ENCODE measurements at regions not wholly inside any gene's neighbourhood (a gene's known extent, or its start where the extent isn't known, plus 50 kb on each side); places are given as distances from the start of the nearest gene placed in this dataset.
A peak's percentile ranks its signal among the peaks of the same experiment; 100 is the strongest.

DNA sequence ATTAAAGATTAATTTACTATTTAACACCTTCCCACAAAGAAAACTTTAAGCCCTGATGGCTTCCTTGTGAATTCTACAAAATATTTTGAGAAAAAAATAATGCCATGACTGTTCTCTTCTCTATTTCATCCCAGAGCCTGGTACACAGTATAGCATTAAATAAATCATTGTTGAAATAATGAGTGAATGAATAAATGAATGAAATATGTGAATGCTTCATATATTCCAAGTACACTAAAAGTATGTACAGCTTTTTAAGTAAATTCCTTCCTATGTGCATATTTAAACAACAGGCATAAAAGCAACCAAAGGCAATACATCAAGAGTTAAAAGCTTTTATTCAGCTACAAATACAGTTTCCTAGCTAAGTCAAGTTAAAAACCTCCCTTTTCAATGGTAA, 144.9 kb upstream of the CCDC196 start:
- Mint-ChIP-seq H3K36me3 (no peaks in the 10 kb centered on the region), H3K27me3 (peaks cover 4% of the 10 kb centered on the region), H3K4me1 (no peaks in the 10 kb centered on the region), H3K9me3 (peaks cover 0 to 3% (median 0%) of the 10 kb centered on the region in 7 donors), H3K27ac (no peak overlapping the region), H3K4me3 (no peak overlapping the region)
- Histone ChIP-seq H3K9me3 (ENCODE audit: control insufficient read depth in 2 of 2, low read length in 2 of 2) (peaks cover 0 to 1% of the 10 kb centered on the region in 2 experiments), H3K36me3 (ENCODE audit: control insufficient read depth, insufficient read depth, low read length) (no peaks in the 10 kb centered on the region), H3K27me3 (ENCODE audit: control insufficient read depth, insufficient read depth, low read length) (no peaks in the 10 kb centered on the region), H3K27ac (ENCODE audit: insufficient read depth, low read length, poor library complexity, severe bottlenecking) (no peak overlapping the region), H3K4me3 (ENCODE audit: low read depth, low read length) (no peak overlapping the region), H3K4me1 (ENCODE audit: control insufficient read depth, insufficient read depth, low read length, poor library complexity, severe bottlenecking) (no peaks in the 10 kb centered on the region)
- no peak for DNase-seq
- no peak for ATAC-seq (ENCODE audit: low read depth in 2 of 2)

DNA sequence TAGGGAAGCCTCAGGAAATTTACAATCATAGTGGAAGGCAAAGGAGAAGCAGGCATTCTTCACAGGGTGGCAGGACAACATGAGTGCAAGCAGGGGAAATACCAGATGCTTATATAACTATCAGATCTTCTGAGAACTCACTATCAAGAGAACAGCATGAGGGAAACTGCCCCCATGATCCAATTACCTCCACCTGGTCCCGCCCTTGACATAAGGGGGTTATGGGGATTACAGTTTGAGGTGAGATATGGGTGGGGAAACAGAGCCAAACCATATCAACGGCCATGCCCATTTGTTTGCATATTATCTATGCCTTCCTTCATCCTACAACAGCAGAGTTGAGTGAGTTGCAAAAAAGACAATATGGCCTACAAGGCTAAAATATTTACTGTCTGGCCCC, 140.2 kb upstream of the CCDC196 start:
- peaks cover 4% of the 10 kb centered on the region for H3K27me3 Mint-ChIP-seq
- ATAC-seq (ENCODE audit: low read depth in 2 of 2) (no peak), DNase-seq (no peak)
- Histone ChIP-seq H3K27me3 (ENCODE audit: control insufficient read depth, insufficient read depth, low read length) (no peaks in the 10 kb centered on the region), H3K4me3 (ENCODE audit: low read depth, low read length) (no peak overlapping the region), H3K9me3 (ENCODE audit: control insufficient read depth in 2 of 2, low read length in 2 of 2) (peaks cover 0 to 8% of the 10 kb centered on the region in 2 experiments), H3K36me3 (ENCODE audit: control insufficient read depth, insufficient read depth, low read length) (no peaks in the 10 kb centered on the region), H3K4me1 (ENCODE audit: control insufficient read depth, insufficient read depth, low read length, poor library complexity, severe bottlenecking) (no peaks in the 10 kb centered on the region), H3K27ac (ENCODE audit: insufficient read depth, low read length, poor library complexity, severe bottlenecking) (no peak overlapping the region)
- H3K36me3 Mint-ChIP-seq: peaks cover 8% of the 10 kb centered on the region
- H3K27ac Mint-ChIP-seq: no peak overlapping the region
- no peaks in the 10 kb centered on the region for H3K4me1 Mint-ChIP-seq
- H3K4me3 Mint-ChIP-seq: no peak overlapping the region
- peaks cover 0 to 20% (median 9%) of the 10 kb centered on the region in 7 donors for H3K9me3 Mint-ChIP-seq

- Mint-ChIP-seq H3K9me3 (peaks cover 0 to 25% (median 9%) of the 10 kb centered on the region in 7 donors), H3K4me3 (no peak overlapping the region), H3K36me3 (peaks cover 17% of the 10 kb centered on the region), H3K4me1 (no peaks in the 10 kb centered on the region), H3K27me3 (peaks cover 4% of the 10 kb centered on the region), H3K27ac (no peak overlapping the region)
- Histone ChIP-seq H3K9me3 (ENCODE audit: control insufficient read depth in 2 of 2, low read length in 2 of 2) (peaks cover 2 to 8% of the 10 kb centered on the region in 2 experiments), H3K27ac (ENCODE audit: insufficient read depth, low read length, poor library complexity, severe bottlenecking) (no peak overlapping the region), H3K36me3 (ENCODE audit: control insufficient read depth, insufficient read depth, low read length) (no peaks in the 10 kb centered on the region), H3K27me3 (ENCODE audit: control insufficient read depth, insufficient read depth, low read length) (no peaks in the 10 kb centered on the region), H3K4me1 (ENCODE audit: control insufficient read depth, insufficient read depth, low read length, poor library complexity, severe bottlenecking) (no peaks in the 10 kb centered on the region), H3K4me3 (ENCODE audit: low read depth, low read length) (no peak overlapping the region)
- DNase-seq (no peak), ATAC-seq (ENCODE audit: low read depth in 2 of 2) (no peak)
Observed at GRCh38 chr14:66351310-66351709, 134.9 kb upstream of the CCDC196 start.

- DNase-seq: peak; percentile 7 to 71 (median 47)
- Mint-ChIP-seq H3K9me3 (no peaks in the 10 kb centered on the region), H3K4me3 (no peak overlapping the region), H3K4me1 (no peaks in the 10 kb centered on the region), H3K27ac (no peak overlapping the region), H3K27me3 (peaks cover 8% of the 10 kb centered on the region), H3K36me3 (no peaks in the 10 kb centered on the region)
- H3K4me1 ChIP-seq (ENCODE audit: control insufficient read depth, insufficient read depth, low read length, poor library complexity, severe bottlenecking): no peaks in the 10 kb centered on the region
- no peak overlapping the region for H3K4me3 ChIP-seq (ENCODE audit: low read depth, low read length)
- no peaks in the 10 kb centered on the region for H3K9me3 ChIP-seq (ENCODE audit: control insufficient read depth in 2 of 2, low read length in 2 of 2)
- ATAC-seq (ENCODE audit: low read depth in 2 of 2): peak in 1 of 2 donors; percentile 24
- H3K36me3 ChIP-seq (ENCODE audit: control insufficient read depth, insufficient read depth, low read length): no peaks in the 10 kb centered on the region
- no peaks in the 10 kb centered on the region for H3K27me3 ChIP-seq (ENCODE audit: control insufficient read depth, insufficient read depth, low read length)
- H3K27ac ChIP-seq (ENCODE audit: insufficient read depth, low read length, poor library complexity, severe bottlenecking): no peak overlapping the region
Observed at GRCh38 chr14:66359500-66359899, 126.7 kb upstream of the CCDC196 start.

GRCh38 chr14:66360366-66360926, 125.7 kb upstream of the CCDC196 start:
- Mint-ChIP-seq H3K4me1 (no peaks in the 10 kb centered on the region), H3K9me3 (no peaks in the 10 kb centered on the region), H3K36me3 (no peaks in the 10 kb centered on the region), H3K27me3 (peaks cover 8% of the 10 kb centered on the region), H3K27ac (peak overlapping the region in 1 of 3 donors; percentile 18), H3K4me3 (no peak overlapping the region)
- H3K27me3 ChIP-seq (ENCODE audit: control insufficient read depth, insufficient read depth, low read length): no peaks in the 10 kb centered on the region
- H3K36me3 ChIP-seq (ENCODE audit: control insufficient read depth, insufficient read depth, low read length): no peaks in the 10 kb centered on the region
- H3K4me1 ChIP-seq (ENCODE audit: control insufficient read depth, insufficient read depth, low read length, poor library complexity, severe bottlenecking): no peaks in the 10 kb centered on the region
- no peaks in the 10 kb centered on the region for H3K9me3 ChIP-seq (ENCODE audit: control insufficient read depth in 2 of 2, low read length in 2 of 2)
- no peak for ATAC-seq (ENCODE audit: low read depth in 2 of 2)
- DNase-seq: no peak
- no peak overlapping the region for H3K27ac ChIP-seq (ENCODE audit: insufficient read depth, low read length, poor library complexity, severe bottlenecking)
- H3K4me3 ChIP-seq (ENCODE audit: low read depth, low read length): no peak overlapping the region

- Mint-ChIP-seq H3K4me1 (no peaks in the 10 kb centered on the region), H3K4me3 (no peak overlapping the region), H3K9me3 (no peaks in the 10 kb centered on the region), H3K27me3 (peaks cover 8% of the 10 kb centered on the region), H3K36me3 (no peaks in the 10 kb centered on the region), H3K27ac (no peak overlapping the region)
- no peak for DNase-seq
- no peak overlapping the region for H3K27ac ChIP-seq (ENCODE audit: insufficient read depth, low read length, poor library complexity, severe bottlenecking)
- H3K9me3 ChIP-seq (ENCODE audit: control insufficient read depth in 2 of 2, low read length in 2 of 2): no peaks in the 10 kb centered on the region
- no peaks in the 10 kb centered on the region for H3K27me3 ChIP-seq (ENCODE audit: control insufficient read depth, insufficient read depth, low read length)
- H3K4me1 ChIP-seq (ENCODE audit: control insufficient read depth, insufficient read depth, low read length, poor library complexity, severe bottlenecking): no peaks in the 10 kb centered on the region
- H3K36me3 ChIP-seq (ENCODE audit: control insufficient read depth, insufficient read depth, low read length): no peaks in the 10 kb centered on the region
- no peak overlapping the region for H3K4me3 ChIP-seq (ENCODE audit: low read depth, low read length)
- no peak for ATAC-seq (ENCODE audit: low read depth in 2 of 2)
Observed at GRCh38 chr14:66361013-66361412, 125.2 kb upstream of the CCDC196 start.

DNA sequence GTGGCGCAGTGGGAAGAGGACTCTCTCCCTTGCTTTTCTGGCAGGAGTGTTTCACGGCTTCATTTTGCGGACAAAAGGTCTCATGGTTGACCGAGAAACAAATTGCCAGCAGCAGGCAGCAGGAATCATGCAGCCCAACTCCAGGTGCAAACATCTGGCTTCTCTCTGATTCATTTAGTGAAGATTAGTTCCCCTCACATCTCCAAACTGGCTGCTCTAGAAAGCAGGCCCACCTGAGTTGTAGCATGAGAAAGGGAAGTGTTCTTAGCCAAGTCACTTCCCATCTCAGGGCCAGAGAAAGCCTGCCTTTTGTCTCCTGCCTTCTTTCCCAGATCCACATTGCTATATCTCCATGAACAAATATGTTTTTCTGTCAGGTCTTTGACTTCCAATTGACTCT, 120.8 kb upstream of the CCDC196 start:
- Histone ChIP-seq H3K27me3 (ENCODE audit: control insufficient read depth, insufficient read depth, low read length) (no peaks in the 10 kb centered on the region), H3K36me3 (ENCODE audit: control insufficient read depth, insufficient read depth, low read length) (no peaks in the 10 kb centered on the region), H3K4me1 (ENCODE audit: control insufficient read depth, insufficient read depth, low read length, poor library complexity, severe bottlenecking) (no peaks in the 10 kb centered on the region), H3K4me3 (ENCODE audit: low read depth, low read length) (no peak overlapping the region), H3K9me3 (ENCODE audit: control insufficient read depth in 2 of 2, low read length in 2 of 2) (no peaks in the 10 kb centered on the region), H3K27ac (ENCODE audit: insufficient read depth, low read length, poor library complexity, severe bottlenecking) (no peak overlapping the region)
- ATAC-seq (ENCODE audit: low read depth in 2 of 2) (no peak), DNase-seq (no peak)
- no peak overlapping the region for H3K27ac Mint-ChIP-seq
- no peaks in the 10 kb centered on the region for H3K4me1 Mint-ChIP-seq
- H3K4me3 Mint-ChIP-seq: no peak overlapping the region
- H3K27me3 Mint-ChIP-seq: peaks cover 7% of the 10 kb centered on the region
- no peaks in the 10 kb centered on the region for H3K36me3 Mint-ChIP-seq
- H3K9me3 Mint-ChIP-seq: no peaks in the 10 kb centered on the region

DNA sequence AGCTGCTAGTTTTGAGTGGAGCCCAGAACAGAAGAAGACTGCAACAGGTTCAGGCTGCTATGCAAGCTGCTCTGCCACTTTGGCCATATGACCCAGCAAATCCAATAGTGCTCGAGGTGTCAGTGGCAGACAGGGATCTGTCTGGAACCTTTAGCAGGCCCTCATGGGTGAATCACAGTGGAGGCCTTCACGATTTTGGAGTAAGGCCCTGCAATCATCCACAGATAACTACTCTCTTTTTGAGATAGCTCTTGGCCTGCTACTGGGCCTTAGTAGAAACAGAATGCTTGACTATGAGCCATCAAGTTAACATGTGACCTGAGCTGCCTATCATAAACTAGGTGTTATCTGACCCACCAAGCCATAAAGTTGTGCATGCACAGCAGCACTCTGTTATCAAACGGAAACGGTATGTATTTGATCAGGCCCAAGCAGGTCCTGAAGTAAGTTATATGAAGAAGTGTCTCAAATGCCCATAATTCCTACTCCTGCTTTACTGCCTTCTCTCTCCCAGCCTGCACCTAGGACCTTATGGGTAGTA, 116.9 kb upstream of the CCDC196 start:
- ATAC-seq (ENCODE audit: low read depth in 2 of 2): no peak
- Mint-ChIP-seq H3K27me3 (peaks cover under 1% of the 10 kb centered on the region), H3K4me3 (no peak overlapping the region), H3K36me3 (no peaks in the 10 kb centered on the region), H3K4me1 (no peaks in the 10 kb centered on the region), H3K27ac (no peak overlapping the region), H3K9me3 (no peaks in the 10 kb centered on the region)
- Histone ChIP-seq H3K36me3 (ENCODE audit: control insufficient read depth, insufficient read depth, low read length) (no peaks in the 10 kb centered on the region), H3K4me3 (ENCODE audit: low read depth, low read length) (no peak overlapping the region), H3K9me3 (ENCODE audit: control insufficient read depth in 2 of 2, low read length in 2 of 2) (no peaks in the 10 kb centered on the region), H3K27ac (ENCODE audit: insufficient read depth, low read length, poor library complexity, severe bottlenecking) (no peak overlapping the region), H3K27me3 (ENCODE audit: control insufficient read depth, insufficient read depth, low read length) (no peaks in the 10 kb centered on the region), H3K4me1 (ENCODE audit: control insufficient read depth, insufficient read depth, low read length, poor library complexity, severe bottlenecking) (no peaks in the 10 kb centered on the region)
- no peak for DNase-seq

Measured in CD4-positive, CD25-positive, alpha-beta regulatory T cell (primary cell).